G401.6 (cell line): ENCODE measurements at regions not wholly inside any gene's neighbourhood (a gene's known extent, or its start where the extent isn't known, plus 50 kb on each side); places are given as distances from the start of the nearest gene placed in this dataset.

Source experiments
- FAIRE-seq: peaks from 2 replicates; lab custom pipeline; 2012; peaks lifted over from hg19 to GRCh38; lab: Jason Lieb, UNC

DNA sequence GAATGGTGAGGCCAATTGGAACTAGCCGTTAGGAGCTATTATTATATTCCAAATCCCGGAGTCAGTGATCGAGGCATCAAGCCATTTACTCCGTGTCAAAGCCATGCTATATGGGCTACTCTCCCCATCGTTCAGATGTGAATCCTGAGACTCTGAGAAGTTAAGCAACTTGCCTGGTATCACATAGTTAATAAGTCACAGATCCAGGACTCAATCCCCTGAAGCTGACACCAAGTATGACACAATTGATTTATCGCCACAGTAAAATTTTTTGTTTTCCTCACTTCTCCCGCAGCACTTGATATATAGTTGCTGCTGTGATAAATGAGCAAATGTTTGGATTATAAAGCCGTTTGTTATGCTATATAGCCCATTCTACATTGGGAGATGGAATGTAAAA, 50.8 kb upstream of the TSHZ2 start:
- FAIRE-seq, result no peak

DNA sequence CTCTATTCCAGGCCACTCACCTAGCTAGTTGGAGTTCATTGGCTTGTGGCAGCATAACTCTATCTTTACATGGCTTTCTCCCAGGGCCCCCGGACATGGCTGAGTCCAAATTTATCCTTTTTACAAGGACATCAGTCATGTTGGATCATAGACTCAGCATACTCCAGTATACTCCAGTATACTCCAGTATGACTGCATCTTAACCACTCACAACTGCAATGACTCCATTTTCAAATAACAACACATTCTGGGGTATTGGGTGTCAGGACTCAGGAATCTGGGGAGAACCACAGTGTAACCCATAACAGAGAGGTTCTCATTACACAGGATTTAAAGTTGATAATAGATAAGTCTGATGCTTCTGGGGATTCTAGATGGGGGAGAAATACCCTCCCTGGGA, 53.8 kb upstream of the TSHZ2 start:
- FAIRE-seq, result no peak

DNA sequence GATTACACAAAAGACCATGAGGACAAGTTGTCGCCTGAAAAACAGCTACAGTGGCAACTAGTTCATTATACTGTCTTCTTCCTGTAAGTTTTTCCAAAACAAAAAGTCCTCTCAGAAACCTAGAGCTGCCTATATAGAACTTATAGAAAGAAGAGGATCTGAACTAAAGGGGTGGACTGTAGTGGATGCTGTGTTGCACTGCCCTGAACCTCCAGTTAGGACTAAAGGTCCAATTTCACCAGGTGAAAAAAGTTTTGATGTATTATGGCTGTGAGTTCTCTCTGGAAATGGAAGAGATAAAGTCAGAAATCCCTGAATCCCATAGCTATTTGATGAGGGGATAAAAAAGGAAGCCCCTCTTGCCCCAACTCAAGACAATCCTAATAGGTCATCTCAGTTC, 56.6 kb upstream of the TSHZ2 start:
- no peak for FAIRE-seq

DNA sequence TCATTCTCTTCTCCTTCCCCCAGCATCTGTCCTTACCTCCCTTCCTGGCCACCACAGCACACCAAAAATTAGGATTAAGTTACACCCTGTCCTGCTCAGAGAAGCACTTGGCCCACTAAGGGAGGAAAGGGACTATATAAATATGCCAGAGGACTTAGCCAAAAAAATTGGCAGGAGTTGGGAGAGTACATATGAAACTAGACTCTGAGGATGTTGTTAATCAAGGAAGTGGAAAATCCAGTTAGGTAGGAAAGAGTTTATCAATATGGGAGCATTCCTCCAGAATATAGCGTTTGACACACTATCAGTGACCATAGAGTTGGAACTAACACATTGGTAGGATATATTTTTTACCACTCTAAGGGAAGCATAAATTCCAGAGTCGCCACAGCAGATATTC, 57.3 kb upstream of the TSHZ2 start:
- FAIRE-seq, result no peak

DNA sequence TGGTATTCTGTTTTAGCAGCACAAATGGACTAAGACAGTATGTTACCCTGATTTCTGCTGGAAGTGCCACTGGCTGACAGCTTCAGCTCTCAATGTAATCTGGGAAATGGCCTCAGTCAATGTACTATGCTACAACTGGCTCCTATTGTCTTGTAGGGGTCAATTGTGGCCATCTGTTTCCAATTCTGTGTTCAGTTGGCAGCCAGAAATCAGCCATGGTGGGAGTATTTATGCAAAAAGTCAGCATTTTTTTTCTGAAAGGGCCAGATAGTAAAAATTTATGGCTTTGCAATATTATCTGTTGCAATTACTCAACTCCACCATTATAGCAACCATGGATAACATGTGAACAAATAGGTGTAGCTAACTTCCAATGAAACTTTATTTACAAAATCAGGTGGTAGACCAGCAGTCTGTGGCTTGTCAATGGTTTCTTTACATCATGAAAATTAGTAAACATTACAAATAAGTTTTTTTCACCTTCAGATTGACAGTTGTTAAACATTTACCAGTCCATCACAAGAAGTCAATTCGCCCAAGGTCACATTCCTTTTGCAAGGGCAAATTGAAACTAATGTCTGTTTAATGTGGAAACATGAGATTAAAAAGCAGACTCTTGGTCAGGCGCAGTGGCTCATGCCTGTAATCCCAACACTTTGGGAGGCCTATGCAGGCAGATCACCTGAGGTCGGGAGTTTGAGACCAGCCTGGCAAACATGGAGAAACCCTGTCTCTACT, 58.3 kb upstream of the TSHZ2 start:
- no peak for FAIRE-seq

DNA sequence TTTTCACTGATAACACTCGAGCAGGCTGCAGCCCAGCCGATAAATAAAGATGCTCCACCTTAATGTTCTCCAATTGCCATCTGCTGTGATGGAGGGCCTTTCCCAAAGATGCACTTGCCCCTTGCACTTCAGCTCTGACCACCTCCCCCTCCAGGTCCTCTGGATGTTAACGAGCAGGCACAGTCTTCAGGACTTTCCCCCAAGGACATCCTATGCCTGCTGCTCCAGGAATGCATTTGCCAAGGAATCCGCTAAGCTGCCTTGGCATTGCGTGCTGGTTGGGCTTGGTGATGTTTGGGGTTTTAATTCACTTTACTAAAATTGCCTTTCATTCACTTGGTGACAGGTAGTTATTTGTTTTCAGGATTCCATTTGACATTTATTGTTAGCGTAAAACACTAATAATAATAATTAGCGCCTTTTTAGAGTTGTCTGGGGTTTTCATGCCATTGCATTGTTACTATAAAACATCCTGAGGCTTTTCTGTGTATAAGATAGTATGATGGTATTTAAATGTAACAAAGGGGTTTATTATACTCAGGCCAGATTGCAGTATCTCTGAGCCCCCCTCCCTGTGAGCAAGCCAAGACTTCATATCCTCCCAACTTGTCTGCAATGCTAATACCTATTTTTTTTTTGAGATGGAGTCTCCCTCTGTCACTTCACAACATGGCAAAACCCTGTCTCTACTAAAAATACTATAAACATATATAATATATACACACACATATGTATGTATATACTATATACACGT, 66.7 kb upstream of the TSHZ2 start:
- no peak for FAIRE-seq

DNA sequence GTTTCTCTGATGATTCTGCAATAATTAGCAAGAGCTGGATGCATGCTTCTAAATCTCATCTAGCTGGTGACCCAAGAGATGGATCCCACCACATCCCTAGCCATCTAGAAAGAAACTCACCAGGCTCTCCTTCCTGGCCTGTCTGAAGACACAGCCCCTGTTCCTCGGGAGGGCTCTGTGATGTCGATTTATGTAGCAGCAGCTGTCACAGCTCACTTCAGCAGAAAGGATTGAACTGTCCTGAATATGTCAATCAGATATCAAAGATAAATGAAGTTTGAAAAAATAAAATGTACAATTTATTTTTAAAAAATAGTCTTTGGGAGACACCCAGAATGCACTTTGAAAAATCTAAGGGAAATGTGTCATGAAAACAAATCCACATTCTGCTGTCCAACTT, 67.3 kb upstream of the TSHZ2 start:
- no peak for FAIRE-seq

DNA sequence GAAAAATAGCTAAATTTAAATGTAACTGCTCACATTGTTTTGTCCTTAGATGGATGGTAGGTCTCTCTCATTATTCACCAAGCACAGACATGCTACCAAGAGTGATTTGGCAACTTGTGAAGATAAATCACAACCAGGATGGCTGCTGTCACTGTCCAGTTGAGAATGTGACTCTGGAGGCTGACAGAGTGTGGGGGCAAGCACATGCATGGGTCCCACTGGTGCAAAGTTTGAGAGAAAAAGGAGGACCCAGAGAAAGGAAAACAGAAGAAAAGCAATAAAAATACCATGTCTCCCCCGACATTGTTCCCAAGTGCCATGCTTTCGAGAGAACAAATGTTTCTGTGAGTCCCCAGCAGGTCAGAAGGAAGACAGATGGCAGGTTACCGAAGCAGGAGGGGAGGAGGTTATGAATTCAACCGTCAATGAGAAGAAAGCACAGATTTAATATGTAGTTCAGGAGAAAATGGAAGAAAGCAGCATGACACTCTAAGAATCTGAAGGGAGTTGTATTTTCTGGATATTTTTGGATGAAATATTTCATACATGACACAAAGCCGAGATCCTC, 73.0 kb upstream of the TSHZ2 start:
- FAIRE-seq, result no peak

DNA sequence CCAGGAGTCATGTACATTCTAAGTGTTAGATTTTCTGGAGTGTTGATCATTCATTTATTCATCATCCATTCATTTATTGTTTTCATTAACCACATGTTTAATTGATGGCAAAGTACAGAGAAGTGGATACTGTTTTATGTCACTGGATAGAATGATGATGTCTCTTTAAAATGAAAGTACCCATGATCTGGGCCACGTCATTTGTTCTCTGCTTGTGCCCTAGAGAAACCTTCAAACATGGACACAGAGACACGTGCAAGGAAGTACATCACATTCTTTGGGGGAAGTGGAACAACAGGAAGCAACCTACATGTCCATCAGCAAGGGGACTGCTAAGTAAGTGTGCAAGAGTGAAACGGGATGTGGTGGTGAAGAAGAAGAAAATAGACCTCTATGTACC, 75.8 kb upstream of the TSHZ2 start:
- FAIRE-seq, result no peak

DNA sequence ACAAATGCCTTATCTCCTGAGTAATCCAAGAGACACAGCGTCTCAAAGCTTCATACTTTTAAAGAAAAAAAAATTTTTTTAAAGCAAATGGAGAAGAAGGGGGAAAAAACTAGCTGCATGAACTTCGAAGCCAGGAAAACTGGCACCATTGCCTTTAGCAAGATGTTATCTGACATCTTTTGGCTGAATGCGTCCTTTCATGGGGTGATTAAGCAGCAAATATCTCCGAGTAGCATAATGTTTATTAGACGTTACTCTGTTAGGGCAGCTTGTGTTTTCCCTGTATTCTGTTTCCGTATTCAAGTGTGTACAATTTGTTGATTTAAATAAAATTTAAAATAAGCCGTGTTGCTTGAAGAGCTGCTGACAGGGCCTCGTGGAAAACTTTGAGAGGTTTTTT, 76.5 kb upstream of the TSHZ2 start:
- no peak for FAIRE-seq

DNA sequence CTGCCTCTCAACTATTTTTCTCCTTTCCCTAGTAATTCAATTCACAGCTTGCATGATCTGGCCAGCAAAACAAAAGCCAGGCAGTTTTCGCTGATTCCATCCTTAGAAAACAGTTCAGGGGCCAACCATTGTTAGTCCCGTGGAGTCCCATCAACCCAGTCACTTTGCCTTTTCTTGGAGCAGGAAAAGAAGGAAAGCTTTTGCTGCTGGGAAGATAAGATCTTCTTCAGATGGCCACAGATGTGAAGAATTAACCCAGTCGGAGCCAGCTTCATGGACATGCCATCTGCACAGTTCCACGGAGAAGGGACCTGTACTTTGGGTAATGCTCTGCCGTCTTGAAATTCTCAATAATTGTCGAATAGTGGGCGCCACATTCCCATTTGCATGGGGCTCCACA, 76.9 kb upstream of the TSHZ2 start:
- FAIRE-seq, result no peak

DNA sequence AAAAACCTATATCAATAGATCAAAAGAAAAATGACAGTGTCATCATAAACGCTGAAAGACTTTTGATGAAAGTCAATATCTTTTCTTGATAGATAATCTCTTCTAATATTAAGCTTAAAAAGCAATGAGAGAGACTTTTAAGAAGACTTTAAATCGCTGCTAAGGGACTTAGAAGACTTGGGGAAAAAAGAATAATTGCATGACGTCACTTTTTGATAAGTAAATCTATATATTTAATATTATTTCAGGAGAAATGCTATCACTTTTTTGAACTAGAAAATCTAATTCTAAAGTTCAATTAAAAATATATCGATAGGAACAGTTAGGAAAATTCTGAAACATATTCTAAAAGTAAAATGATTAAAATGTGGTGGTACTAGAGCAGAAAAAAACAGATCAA, 78.7 kb upstream of the TSHZ2 start:
- FAIRE-seq, result no peak

DNA sequence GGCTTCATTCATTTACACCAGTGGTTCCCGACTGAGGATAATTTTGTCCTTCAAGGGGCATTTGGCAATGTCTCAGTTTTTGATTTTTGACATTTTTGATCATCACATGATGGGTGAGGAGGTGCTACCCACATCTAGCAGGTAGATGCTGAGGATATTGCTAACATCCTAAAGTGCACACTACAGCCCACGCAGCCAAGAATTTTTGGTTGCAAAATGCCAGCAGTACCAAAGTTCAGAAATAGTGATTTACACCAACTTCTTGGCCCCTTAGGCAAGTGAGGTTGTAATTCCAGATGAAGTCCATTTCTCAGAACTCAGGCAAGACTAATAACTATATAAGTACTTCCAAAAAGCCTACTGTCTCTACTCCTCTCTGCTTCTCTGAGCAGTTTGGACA, 80.1 kb upstream of the TSHZ2 start:
- FAIRE-seq, result no peak

DNA sequence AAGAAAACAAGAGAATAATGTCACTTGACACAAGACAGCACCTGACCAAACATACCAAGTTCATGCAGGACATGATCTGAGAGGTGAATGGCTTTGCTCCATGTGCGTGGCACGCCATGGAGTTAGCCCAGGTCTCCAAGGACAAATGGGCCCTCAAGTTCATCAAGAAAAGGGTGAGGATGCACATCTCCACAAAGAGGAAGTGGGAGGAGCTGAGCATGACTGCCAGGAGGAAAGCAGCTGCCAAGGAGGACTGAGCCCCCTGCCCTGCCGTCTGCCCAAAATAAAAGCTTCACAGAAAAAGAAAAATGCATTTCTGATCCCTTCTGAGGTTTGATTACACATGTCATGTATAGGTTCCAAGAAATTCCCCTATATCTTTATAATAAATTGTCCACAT, 82.0 kb upstream of the TSHZ2 start:
- FAIRE-seq, result no peak

DNA sequence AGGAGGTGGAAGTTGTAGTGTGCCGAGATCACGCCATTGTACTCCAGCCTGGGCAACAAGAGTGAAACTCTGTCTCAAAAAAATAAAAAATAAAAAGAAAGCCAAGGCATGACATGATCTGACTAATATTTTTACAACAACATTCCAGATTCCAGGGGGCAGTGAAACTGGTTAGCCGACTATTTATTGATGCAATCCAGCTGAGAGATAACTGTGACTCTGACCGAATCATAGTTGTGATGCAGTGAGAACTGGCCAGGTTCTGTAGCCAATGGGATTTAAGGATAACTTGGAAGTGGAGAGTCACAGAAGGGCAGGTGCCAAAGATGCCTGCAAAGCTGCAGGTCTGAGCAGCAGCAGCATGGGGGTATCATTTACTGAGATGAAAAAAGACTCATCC, 82.9 kb upstream of the TSHZ2 start:
- FAIRE-seq, result no peak

DNA sequence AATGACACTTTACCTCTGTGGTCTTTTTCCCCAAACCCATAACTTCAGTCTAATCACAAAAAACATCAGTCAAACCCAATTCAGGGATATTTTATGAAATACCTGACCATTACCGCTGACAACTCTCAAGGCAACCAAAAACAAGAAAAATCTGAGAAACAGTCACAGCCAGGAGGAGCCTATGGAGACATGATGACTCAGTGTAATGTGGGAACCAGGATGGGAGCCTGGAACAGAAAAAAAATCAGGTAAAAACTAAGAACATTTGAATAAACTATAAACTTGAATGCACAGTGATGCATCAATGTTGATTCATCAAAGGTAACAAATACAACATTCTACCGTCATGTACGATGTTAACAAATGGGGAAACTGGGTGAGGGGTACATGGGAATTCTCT, 84.1 kb upstream of the TSHZ2 start:
- no peak for FAIRE-seq

DNA sequence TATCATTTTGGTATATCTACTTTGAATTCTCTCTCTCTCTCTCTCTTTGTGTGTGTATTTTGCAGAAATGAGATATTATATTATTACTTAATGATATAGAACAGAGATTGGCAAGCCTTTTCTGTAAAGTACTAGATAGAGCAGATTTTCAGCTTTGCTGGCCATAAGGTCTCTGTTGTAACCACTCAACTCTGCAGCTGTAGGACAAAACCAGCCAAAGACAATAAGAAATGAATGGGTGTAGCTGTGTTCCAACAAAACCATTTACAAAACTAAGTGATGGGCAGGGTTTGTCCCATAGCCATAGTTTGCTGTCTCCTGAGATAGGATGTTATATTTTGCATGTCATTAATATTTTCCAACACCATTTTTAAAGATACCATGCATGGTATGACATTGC, 91.2 kb upstream of the TSHZ2 start:
- FAIRE-seq, result no peak

DNA sequence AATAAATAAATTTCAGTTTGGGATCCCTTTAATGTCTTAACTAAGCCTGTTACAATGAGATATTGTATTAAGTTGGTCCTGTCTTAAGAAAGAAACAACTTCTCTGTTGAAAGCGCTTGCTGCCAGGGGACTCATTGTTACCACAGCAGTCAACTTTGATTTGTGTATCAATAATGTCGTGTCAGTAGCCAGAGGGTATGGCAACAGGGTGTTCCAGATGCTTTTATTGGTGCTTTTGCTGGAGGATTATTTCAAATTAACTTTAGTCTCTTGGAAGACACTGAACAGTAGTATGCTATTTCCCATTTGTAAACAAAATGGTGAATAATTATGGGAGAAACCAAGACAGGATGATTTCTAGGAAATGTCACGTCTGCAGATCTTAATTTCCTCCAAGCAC, 91.9 kb upstream of the TSHZ2 start:
- FAIRE-seq, result no peak

DNA sequence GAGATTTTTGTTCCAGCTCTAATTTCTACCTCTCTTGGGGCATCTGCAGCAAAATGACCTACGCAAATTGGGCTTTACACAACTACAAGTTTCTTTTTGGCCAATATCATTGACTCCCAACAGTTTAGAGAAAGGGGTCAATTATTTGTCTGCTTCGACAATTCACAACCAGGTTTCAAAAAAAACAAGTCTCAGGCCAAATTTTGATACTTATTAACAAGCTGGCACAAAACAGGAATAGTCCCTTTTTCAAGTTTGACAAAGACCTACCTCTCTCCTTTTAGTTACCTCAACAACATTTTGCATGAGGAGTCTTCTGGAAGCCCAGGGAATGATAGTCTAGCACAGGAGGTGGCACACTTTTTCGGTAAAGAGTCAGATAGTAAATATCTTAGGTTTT, 97.9 kb upstream of the TSHZ2 start:
- no peak for FAIRE-seq

DNA sequence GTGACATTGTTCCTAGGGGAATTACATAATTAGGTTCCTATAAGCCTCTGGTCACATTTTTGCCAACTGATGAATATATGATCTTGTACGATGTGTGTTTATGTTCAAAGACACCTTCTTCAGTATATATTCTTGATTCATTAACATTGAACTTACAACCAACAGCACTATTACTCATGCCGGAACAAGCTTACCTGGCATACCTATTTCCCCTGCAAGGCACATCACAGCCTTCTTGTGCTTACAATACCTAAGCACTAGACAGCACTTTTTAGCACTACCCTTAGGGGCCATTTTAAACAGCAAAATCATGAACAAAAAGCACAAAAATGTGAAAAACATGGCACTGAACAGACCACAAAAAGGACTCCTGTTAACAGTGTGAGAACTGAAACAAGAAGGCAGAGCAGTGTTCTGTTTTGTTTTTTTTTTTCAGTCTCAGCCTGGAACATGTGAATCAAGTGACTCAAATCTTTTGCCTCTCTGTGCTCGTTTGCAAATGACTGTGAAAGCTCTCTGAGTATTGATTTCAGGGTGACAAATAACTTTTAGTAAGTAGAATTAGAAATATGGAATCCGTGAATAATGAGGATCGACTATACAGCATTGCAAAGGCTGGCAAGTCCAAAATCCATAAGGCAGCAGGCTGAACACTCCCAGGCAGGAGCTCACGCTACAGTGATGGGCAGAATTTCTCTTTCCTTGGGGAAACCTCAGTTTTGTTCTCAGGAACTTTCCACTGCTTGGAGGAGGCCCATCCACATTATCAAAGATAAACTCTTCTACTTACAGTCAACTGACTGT, 102.3 kb upstream of the TSHZ2 start:
- no peak for FAIRE-seq

DNA sequence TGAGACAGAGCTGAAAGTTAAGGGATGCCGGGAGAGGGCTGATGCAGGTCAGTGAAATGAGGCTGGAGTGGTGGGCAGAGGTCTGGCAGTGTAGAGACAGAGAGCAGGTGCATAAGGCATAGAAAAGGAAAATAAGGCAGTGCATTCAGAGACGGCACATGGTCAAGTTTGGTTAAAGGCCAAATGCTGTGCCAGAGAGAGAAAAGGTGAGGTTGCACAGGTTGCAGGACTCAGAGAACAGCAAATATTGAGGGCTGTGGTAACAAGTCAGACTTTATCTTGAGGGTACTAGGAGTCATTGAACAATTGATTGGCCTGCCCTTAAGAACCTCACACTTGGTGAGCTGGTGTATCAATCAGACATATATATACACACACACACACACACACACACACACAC, 102.9 kb upstream of the TSHZ2 start:
- FAIRE-seq, result no peak

DNA sequence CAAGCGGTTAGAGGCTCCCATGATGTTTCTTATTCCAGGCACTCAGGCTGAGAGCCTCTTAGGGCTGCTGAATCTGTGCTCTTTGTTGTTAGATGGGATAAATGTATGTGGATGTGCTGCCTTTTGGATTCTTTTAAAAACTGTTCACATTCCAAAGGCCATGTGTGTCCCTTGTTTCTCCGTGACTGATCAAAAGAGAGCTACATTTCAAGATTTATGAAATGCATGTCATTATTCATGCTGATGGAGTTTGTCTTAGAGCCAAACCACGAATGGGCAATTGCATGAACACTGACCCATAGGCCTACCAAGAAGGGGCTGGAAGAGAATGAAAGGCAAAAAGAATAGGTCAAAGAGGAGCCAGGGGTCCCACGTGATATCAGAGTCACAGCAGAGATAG, 104.9 kb upstream of the TSHZ2 start:
- FAIRE-seq, result no peak
